Right cardiac atrium (tissue), 5 donors: ENCODE measurements at regions not wholly inside any gene's neighbourhood (a gene's known extent, or its start where the extent isn't known, plus 50 kb on each side); places are given as distances from the start of the nearest gene placed in this dataset.

Experiments used
- ATAC-seq, 2 donors: fragments of 200-7000 bp; cut with Tn5 transposase; one replicate each; pipeline versions ENCODE4 v1.8.0 to v1.9.1; 2020; ENCODE audit warnings: moderate library complexity in 2 of 2, mild to moderate bottlenecking in 1 of 2
- DNase-seq, 3 donors: peaks; one replicate each; pipeline ENCODE4 v3.0.0-alpha.2; 2020
- H3K27ac ChIP-seq: one replicate; pipeline ENCODE4 v1.5.1; 2013; ENCODE audit warnings: mild to moderate bottlenecking, low read length, control low read depth, moderate library complexity
- H3K27me3 ChIP-seq: one replicate; pipeline ENCODE4 v1.6.1; 2013; ENCODE audit not compliant: control insufficient read depth, insufficient read depth
- H3K4me1 ChIP-seq: one replicate; pipeline ENCODE4 v1.6.1; 2013; ENCODE audit warnings: low read length; ENCODE audit not compliant: control insufficient read depth, insufficient read depth
- H3K4me3 ChIP-seq: one replicate; pipeline ENCODE4 v1.5.1; 2013; ENCODE audit warnings: low read length, control low read depth
- H3K9me3 ChIP-seq: one replicate; pipeline ENCODE4 v1.6.1; 2013; ENCODE audit warnings: low read length; ENCODE audit not compliant: control insufficient read depth
- WGBS: extraction: QIAGEN DNeasy Blood & Tissue Kit; methylation state at CpG from one replicate; pipeline ENCODE4 v1.1.7; 2013; 5-methylcytosine and 5-hydroxymethylcytosine counted together
- intact Hi-C, 4 donors: fragments of 100-400 bp; cut with DNase I; formaldehyde crosslinking; loops; one replicate each; pipeline versions ENCODE4 v1.11.0 to v1.14.0; 2022 to 2023
- donor health status: healthy with polysubstance abuse.
- donor health status: DM: no; HTN: yes; CAD: no.
- donor health status: DM: no; HTN: no; CAD: no.
- donor health status: DM: no; HTN: yes; CAD: no; lungs with severe emphysema.
- donor health status: DM: yes; HTN: yes; CAD: no.

DNA sequence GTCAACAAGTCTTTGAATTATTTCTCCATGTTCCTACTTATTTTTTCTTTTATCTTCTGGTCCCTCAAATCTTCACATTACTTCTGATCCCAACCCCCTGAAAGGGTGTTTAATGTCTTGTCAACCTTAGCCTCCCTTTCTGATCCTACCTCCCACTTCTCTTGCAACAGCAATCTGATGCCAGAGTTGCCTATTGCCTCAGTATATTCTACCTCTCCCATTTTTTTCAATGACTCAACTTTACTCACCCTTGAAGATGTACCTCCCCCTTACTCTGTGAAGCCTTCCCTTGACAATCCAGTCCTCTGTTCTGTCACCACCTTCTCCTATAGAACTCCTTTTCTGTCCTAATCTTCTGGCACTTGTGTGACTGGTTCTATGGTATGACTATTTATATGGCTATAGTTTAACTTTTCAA lies 99.5 kb upstream of the CD55 start:
- H3K4me1 ChIP-seq = no peaks in the 10 kb centered on the region

DNA sequence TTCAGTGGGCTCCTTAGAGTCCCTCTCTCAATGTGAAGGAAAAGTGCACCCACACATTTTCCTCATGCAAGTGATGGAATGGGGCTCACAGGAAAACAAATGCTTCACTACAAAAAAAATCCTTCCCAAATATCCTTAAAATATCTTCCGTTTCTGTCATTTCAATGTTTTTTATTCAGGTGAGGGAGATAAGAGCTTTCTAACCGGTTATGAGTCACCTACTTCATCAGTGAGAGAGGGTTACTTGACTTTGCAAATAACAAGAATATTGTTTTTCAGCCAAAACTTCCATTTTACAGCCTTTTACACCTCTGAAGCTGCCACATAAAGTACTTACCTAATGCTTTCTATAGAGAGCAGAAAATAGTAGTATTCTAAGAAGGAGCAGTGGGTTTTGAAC lies 98.3 kb upstream of the CD55 start:
- no peak for ATAC-seq
- Histone ChIP-seq H3K27ac (no peak overlapping the region), H3K9me3 (no peaks in the 10 kb centered on the region), H3K4me1 (no peaks in the 10 kb centered on the region), H3K4me3 (no peak overlapping the region), H3K27me3 (no peaks in the 10 kb centered on the region)
- no peak for DNase-seq
- intact Hi-C loops = no loop called here
- WGBS = 64% methylated on average over 2 of the region's 2 CpGs

More for the DNA sequence above, 99.5 kb upstream of the CD55 start:
- ATAC-seq (no peak), DNase-seq (no peak)
- H3K4me3 ChIP-seq = no peak overlapping the region
- intact Hi-C loops = no loop called here
- H3K9me3 ChIP-seq = no peaks in the 10 kb centered on the region
- H3K27ac ChIP-seq = no peak overlapping the region
- H3K27me3 ChIP-seq = no peaks in the 10 kb centered on the region

DNA sequence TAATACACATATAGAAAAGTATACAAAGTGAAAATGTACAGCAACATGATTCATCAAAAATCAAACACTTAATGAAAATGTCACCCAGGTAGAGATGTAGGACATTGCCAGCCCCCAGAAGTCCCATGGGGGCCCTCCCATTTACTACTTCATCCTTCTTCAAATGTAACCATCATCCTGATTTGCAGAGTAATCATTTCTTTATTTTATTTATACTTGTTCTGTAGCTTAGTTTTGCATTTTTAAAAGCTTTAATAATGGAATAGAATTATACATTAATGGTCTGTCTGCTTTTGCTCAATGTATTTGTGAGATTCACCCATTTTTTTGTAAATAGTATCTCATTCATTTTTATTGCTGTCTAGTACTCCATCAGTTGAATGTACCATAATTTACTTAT lies 96.8 kb upstream of the CD55 start:
- H3K4me3 ChIP-seq = no peak overlapping the region
- H3K27ac ChIP-seq = no peak overlapping the region
- intact Hi-C loops = no loop called here
- no peaks in the 10 kb centered on the region for H3K9me3 ChIP-seq
- ATAC-seq (no peak), DNase-seq (no peak)
- H3K27me3 ChIP-seq = no peaks in the 10 kb centered on the region
- H3K4me1 ChIP-seq = no peaks in the 10 kb centered on the region

DNA sequence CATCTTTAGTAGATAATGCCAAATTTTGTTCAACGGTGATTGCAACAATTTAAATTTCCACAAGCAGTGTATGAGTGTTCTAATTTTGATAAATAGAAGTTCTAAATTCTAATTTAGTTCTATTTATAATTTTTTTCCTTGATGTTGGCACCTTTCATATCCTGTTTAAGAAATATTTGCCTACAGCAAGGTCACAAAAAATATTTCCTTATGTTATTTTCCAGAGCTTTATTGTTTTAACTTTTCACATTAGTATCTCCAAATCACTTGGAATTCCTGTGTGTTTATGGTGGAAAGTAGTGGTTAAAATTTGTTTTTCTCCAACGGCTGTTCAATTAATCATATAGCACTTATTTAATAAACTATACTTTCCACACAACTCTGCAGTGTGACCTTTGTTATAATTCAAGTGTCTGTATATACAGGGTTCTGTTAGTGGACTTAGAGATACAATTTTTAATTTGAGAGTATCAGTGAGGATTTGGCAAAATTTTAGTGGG lies 94.3 kb upstream of the CD55 start:
- Histone ChIP-seq H3K9me3 (no peaks in the 10 kb centered on the region), H3K4me1 (no peaks in the 10 kb centered on the region), H3K27ac (no peak overlapping the region), H3K27me3 (no peaks in the 10 kb centered on the region), H3K4me3 (no peak overlapping the region)
- ATAC-seq (no peak), DNase-seq (no peak)
- 60% methylated on average over 2 of the region's 2 CpGs for WGBS
- intact Hi-C loops = no loop called here

DNA sequence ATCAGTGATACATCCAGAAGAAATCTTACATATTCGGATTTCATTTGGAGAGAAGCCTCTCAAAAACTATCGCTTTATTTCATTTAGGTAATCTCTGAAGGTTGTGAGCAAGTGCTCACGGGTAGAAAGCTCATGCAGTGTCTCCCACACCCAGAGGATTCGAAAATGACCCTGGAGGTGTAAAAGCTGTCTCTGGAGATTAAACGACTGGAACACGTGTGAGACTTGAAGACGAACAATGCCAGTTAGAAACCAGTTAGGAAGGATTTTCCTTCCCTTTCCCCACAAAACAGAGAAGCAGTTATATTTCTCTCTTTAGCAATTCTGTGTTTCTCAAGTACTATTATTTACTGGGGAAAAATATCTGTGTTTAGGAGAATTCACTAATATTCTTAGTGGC lies 92.5 kb upstream of the CD55 start:
- H3K4me1 ChIP-seq = no peaks in the 10 kb centered on the region
- WGBS = 68% methylated on average over 7 of the region's 7 CpGs
- DNase-seq (no peak), ATAC-seq (no peak)
- no peak overlapping the region for H3K27ac ChIP-seq
- H3K9me3 ChIP-seq = no peaks in the 10 kb centered on the region
- intact Hi-C loops = no loop called here
- H3K4me3 ChIP-seq = no peak overlapping the region
- no peaks in the 10 kb centered on the region for H3K27me3 ChIP-seq

DNA sequence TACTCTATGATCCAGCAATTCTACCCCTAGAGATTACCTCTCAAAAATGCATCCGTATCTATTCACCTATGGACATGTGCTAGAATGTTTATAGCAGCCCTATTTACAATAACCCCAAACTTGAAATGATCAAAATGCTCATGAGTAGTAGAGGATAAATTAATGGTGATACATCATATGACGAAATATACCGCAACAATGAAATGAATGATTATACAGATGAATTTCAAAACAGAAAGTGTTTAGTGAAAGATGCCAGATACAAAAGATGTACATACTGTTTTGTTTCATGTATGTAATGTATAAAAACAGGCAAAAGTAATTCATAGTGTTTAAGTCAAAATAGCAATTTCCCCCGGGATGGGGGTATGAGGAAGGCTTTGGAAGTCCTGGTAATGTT lies 91.0 kb upstream of the CD55 start:
- intact Hi-C loops = no loop called here
- WGBS = 71% methylated on average over 4 of the region's 4 CpGs
- no peaks in the 10 kb centered on the region for H3K4me1 ChIP-seq

DNA sequence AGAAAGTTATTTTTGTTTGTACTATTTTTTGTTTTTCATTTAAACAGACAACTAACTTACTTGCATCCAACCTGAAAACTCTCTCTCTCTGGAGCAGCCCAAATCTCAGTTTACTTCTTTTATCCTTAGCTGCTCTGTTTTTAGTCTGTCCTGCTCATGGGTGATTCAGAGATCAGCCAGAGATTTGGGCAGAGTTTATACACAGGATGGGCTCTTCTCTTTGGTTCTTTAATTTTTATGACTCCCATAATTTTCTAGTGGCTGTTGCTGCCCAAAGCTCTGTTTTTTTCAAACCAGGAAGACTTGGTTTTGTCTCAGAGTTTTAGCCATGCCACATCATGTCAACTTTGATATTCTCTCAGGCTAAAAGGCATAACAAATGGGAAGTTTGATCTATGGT lies 86.8 kb upstream of the CD55 start:
- Histone ChIP-seq H3K9me3 (no peaks in the 10 kb centered on the region), H3K4me3 (no peak overlapping the region), H3K27me3 (no peaks in the 10 kb centered on the region), H3K4me1 (no peaks in the 10 kb centered on the region), H3K27ac (no peak overlapping the region)
- intact Hi-C loops = no loop called here
- ATAC-seq (no peak), DNase-seq (no peak)

More for the DNA sequence above, 91.0 kb upstream of the CD55 start:
- ATAC-seq (no peak), DNase-seq (no peak)
- Histone ChIP-seq H3K27me3 (no peaks in the 10 kb centered on the region), H3K27ac (no peak overlapping the region), H3K9me3 (no peaks in the 10 kb centered on the region), H3K4me3 (no peak overlapping the region)

DNA sequence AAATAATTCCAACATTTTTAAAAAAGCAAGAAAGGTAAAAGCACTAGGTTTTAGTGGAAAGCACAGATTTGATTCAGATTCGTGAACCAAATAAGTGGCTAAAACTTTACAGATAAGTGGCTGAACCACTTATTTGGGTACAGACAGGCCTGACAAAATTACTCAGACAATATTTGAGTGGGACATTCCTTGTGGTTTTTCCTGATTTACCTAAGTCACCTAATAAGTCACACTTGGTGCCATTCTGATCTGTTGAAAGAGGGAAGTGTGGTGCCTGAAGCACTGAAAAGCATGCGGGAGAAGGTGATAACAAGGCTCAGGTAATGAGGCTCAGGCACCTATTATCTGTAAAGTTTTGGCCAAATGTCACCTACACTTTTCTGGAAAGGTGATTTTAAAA lies 81.6 kb upstream of the CD55 start:
- H3K27me3 ChIP-seq = no peaks in the 10 kb centered on the region
- no peaks in the 10 kb centered on the region for H3K9me3 ChIP-seq
- no peak for ATAC-seq
- intact Hi-C loops = no loop called here
- no peak for DNase-seq
- no peak overlapping the region for H3K27ac ChIP-seq
- H3K4me1 ChIP-seq = no peaks in the 10 kb centered on the region
- H3K4me3 ChIP-seq = no peak overlapping the region
- WGBS = 90% methylated on average over 2 of the region's 2 CpGs

DNA sequence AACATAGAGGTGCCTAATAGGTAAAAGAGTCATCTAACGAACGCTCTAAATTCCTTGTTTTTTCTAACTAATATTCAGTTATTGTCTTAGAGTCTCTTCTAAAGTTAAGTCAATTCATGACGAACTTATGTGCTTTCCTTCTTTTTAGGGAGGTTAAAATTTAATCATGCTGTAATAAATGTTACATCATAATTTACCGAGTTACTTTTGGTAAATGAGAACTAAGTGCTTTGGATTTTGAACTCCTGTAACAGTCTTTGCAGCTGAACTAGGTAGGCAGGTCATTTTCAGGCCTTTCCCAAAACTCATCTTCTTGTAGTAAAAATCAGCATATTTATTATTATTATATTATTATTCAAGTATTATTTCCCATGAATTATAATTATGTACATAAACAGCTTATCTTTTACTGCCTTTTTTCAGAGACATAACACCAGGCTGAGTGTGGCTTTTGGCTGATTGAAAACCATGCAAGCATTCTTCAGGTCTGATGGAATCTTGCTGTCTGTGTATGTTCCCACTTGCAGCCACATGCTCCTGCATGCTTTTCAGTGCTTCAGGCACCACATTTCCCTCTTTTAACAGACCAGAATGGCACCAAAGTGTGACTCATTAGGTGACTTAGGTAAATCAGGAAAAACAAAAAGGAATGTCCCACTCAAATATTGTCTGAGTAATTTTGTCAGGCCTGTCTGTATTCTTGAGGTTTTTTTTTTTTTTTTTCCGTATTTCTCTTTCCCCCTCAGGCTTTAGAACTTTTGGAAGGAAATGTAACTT lies 81.0 kb upstream of the CD55 start:
- no peaks in the 10 kb centered on the region for H3K4me1 ChIP-seq
- H3K4me3 ChIP-seq = no peak overlapping the region

DNA sequence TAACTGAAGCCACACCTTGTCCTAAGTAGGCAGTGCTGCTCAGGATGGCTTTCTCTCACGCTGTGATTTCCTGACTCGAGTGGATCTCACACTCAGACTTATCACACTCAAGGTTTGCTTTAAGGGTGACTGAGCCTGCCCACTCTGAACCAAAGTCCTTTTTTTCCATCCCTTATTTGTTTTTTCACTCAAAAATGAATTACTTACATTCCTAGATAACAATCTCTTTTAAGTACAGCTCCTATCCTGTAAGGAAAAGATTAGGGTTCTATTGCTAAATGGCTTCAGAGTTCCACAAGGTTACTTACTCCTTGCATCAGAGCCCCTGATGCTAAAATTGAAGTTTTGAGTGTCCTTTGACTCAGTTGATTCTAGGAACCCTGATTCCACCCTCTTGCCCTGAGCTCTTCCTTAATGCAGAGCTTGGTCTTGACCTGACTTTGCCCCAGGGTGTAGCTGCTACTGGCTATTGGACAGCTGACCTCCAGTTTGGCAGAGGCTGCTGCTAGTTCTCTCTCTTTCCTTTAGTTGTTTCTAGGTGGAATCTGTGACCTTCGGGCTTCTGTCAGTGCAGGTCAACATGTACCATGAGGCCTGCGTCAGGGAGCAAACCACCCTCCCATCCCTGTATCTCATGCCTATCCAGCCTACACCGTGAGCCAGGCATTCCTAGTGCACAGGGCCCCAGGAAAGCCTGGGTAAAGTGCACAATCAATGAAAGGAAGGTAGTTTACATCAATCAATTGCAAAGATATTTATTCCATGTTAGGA lies 80.1 kb upstream of the CD55 start:
- 69% methylated on average over 5 of the region's 5 CpGs for WGBS
- ATAC-seq = peak in 1 of 2 donors; percentile 55

More for the DNA sequence above, 81.0 kb upstream of the CD55 start:
- H3K27ac ChIP-seq = no peak overlapping the region
- H3K27me3 ChIP-seq = no peaks in the 10 kb centered on the region
- no peaks in the 10 kb centered on the region for H3K9me3 ChIP-seq
- no peak for DNase-seq
- intact Hi-C loops = no loop called here
- 87% methylated on average over 5 of the region's 5 CpGs for WGBS
- no peak for ATAC-seq

DNA sequence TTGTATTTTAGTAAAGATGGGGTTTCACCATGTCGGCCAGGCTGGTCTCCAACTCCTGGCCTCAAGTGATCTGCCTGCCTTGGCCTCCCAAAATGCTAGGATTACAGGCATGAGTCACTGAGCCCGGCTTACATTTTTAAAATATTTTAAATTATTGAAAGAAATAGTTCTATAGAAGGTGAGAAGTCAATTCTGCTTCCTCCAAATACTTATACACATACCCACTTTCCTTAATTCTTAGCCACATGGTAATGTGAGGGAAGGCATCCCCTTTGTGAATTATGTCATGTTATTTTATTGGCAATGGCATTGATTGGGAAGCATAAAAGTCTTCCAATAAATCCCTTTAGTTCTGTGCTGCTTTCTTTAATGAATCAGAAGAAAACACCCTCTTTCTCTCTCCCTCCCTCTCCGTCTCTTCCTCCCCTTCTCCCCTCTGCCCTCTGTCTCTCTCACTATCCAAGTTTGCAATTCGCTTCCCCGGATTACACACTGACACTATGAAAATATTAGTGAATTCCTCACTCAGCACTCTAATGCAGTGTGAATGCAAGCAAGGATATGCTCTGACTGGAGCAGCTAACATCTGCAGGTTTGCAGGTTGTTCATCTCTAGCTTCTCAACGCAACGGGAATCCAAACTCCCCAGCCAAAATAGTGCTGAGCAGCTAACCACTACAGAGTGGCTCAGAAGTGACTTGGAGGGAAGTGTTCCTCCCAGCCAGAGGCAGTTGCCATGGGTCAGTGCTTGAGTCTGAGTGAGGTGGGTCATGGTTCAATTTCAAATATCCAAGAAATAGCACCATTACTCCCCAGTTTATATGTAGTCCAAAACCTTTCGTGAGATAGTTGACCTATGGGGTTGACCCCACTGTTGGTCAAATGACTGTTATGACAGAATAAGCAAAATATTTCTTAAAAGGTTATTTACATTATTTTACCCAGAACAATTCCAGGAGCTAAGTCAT lies 77.8 kb upstream of the CD55 start:
- Histone ChIP-seq H3K4me3 (no peak overlapping the region), H3K9me3 (no peaks in the 10 kb centered on the region), H3K4me1 (no peaks in the 10 kb centered on the region), H3K27me3 (no peaks in the 10 kb centered on the region), H3K27ac (no peak overlapping the region)
- intact Hi-C loops = no loop called here
- ATAC-seq (no peak), DNase-seq (no peak)
- 76% methylated on average over 8 of the region's 8 CpGs for WGBS

More for the DNA sequence above, 80.1 kb upstream of the CD55 start:
- no peak overlapping the region for H3K4me3 ChIP-seq
- no peak overlapping the region for H3K27ac ChIP-seq
- no peak for DNase-seq
- H3K4me1 ChIP-seq = no peaks in the 10 kb centered on the region
- intact Hi-C loops = no loop called here
- H3K9me3 ChIP-seq = no peaks in the 10 kb centered on the region
- H3K27me3 ChIP-seq = no peaks in the 10 kb centered on the region
